ENCODE measurements at regions not wholly inside any gene's neighbourhood (a gene's known extent, or its start where the extent isn't known, plus 50 kb on each side); places are given as distances from the start of the nearest gene placed in this dataset.

GRCh38 chr2:60002183-60002867 is 551.1 kb downstream of the BCL11A start:
- peak; percentile 13 for TF ChIP-seq CTCF (IDR thresholded peaks at IDR 0.05; ENCODE audit: low read depth, low read length, missing control alignments)
- DNase-seq (ENCODE audit: low read depth): no peak
- H3K4me3 ChIP-seq (ENCODE audit: low read depth, low read length): no peak overlapping the region

GRCh38 chr2:60000686-60001085 is 552.8 kb downstream of the BCL11A start:
- no peak for TF ChIP-seq CTCF (IDR thresholded peaks at IDR 0.05; ENCODE audit: low read depth, low read length, missing control alignments)
- H3K4me3 ChIP-seq (ENCODE audit: low read depth, low read length): no peak overlapping the region
- no peak for DNase-seq (ENCODE audit: low read depth)

GRCh38 chr2:59998324-59998723 is 555.1 kb downstream of the BCL11A start:
- DNase-seq (ENCODE audit: low read depth): no peak
- TF ChIP-seq CTCF (IDR thresholded peaks at IDR 0.05; ENCODE audit: low read depth, low read length, missing control alignments): no peak
- H3K4me3 ChIP-seq (ENCODE audit: low read depth, low read length): no peak overlapping the region

- no peak overlapping the region for H3K4me3 ChIP-seq (ENCODE audit: low read depth, low read length)
- TF ChIP-seq CTCF (IDR thresholded peaks at IDR 0.05; ENCODE audit: low read depth, low read length, missing control alignments): no peak
- DNase-seq (ENCODE audit: low read depth): no peak
Measured at GRCh38 chr2:59997371-59997770, 556.1 kb downstream of the BCL11A start.

- no peak for TF ChIP-seq CTCF (IDR thresholded peaks at IDR 0.05; ENCODE audit: low read depth, low read length, missing control alignments)
- H3K4me3 ChIP-seq (ENCODE audit: low read depth, low read length): no peak overlapping the region
- no peak for DNase-seq (ENCODE audit: low read depth)
Measured at GRCh38 chr2:59996855-59997254, 556.6 kb downstream of the BCL11A start.

GRCh38 chr2:59993726-59994125 is 559.7 kb downstream of the BCL11A start:
- DNase-seq (ENCODE audit: low read depth): no peak
- no peak overlapping the region for H3K4me3 ChIP-seq (ENCODE audit: low read depth, low read length)
- no peak for TF ChIP-seq CTCF (IDR thresholded peaks at IDR 0.05; ENCODE audit: low read depth, low read length, missing control alignments)

GRCh38 chr2:59988341-59988740 is 565.1 kb downstream of the BCL11A start:
- no peak for DNase-seq (ENCODE audit: low read depth)
- no peak for TF ChIP-seq CTCF (IDR thresholded peaks at IDR 0.05; ENCODE audit: low read depth, low read length, missing control alignments)
- no peak overlapping the region for H3K4me3 ChIP-seq (ENCODE audit: low read depth, low read length)
